ENCODE measurements at regions not wholly inside any gene's neighbourhood (a gene's known extent, or its start where the extent isn't known, plus 50 kb on each side); places are given as distances from the start of the nearest gene placed in this dataset.
"Not testable (repeated sequence)": the region's sequence is repeated elsewhere in the genome, so short reads cannot be mapped to it uniquely, and the experiment has no call there.

GRCh38 chr12:131466306-131466705 lies 244.6 kb upstream of the SFSWAP start:
- Histone ChIP-seq H3K9me3 (peaks cover 0 to 6% (median 0%) of the 10 kb centered on the region in 12 donors), H3K4me3 (no peak overlapping the region), H3K4me1 (no peaks in the 10 kb centered on the region), H3K36me3 (no peaks in the 10 kb centered on the region), H3K27me3 (peaks cover 0 to 18% (median 0%) of the 10 kb centered on the region in 9 donors), H3K27ac (no peak overlapping the region)
- intact Hi-C loops (cut with DNase I) = no loop called here
- WGBS, 4 donors = 82 to 94% (median 85%) methylated on average over 5 of the region's 5 CpGs
- ATAC-seq (no peak), DNase-seq (no peak)
- no peak for TF ChIP-seq POLR2A (IDR thresholded peaks at IDR 0.05)
- TF ChIP-seq CTCF (IDR thresholded peaks at IDR 0.05) = no peak

- no peak overlapping the region for H3K27ac ChIP-seq
- intact Hi-C loops (cut with DNase I) = no loop called here
- H3K27me3 ChIP-seq = peaks cover 0 to 17% (median 0%) of the 10 kb centered on the region in 9 donors
- no peaks in the 10 kb centered on the region for H3K36me3 ChIP-seq
- no peaks in the 10 kb centered on the region for H3K4me1 ChIP-seq
- WGBS, 4 donors = 86 to 97% (median 89%) methylated on average over 4 of the region's 4 CpGs
- H3K9me3 ChIP-seq = peaks cover 0 to 6% (median 0%) of the 10 kb centered on the region in 12 donors
- TF ChIP-seq CTCF (IDR thresholded peaks at IDR 0.05) (no peak), POLR2A (IDR thresholded peaks at IDR 0.05) (no peak)
- no peak for ATAC-seq
- no peak overlapping the region for H3K4me3 ChIP-seq
- no peak for DNase-seq
Measured at GRCh38 chr12:131466932-131467331, 244.0 kb upstream of the SFSWAP start.

GRCh38 chr12:131468206-131468605 lies 242.7 kb upstream of the SFSWAP start:
- Histone ChIP-seq H3K4me1 (no peaks in the 10 kb centered on the region), H3K4me3 (no peak overlapping the region), H3K27me3 (peaks cover 0 to 24% (median 0%) of the 10 kb centered on the region in 9 donors), H3K9me3 (peaks cover 0 to 6% (median 0%) of the 10 kb centered on the region in 12 donors), H3K27ac (no peak overlapping the region), H3K36me3 (no peaks in the 10 kb centered on the region)
- no peak for DNase-seq
- TF ChIP-seq CTCF (IDR thresholded peaks at IDR 0.05) = no peak
- no peak for TF ChIP-seq POLR2A (IDR thresholded peaks at IDR 0.05)
- WGBS, 4 donors = 77 to 92% (median 87%) methylated on average over 4 to 5 of the region's 5 CpGs
- intact Hi-C loops (cut with DNase I) = no loop called here
- no peak for ATAC-seq

- DNase-seq; H3K36me3 ChIP-seq; H3K4me3 ChIP-seq; H3K9me3 ChIP-seq; H3K4me1 ChIP-seq; ATAC-seq; intact Hi-C loops (cut with DNase I); H3K27ac ChIP-seq: not testable (repeated sequence)
- peaks cover 0 to 30% (median 0%) of the 10 kb centered on the region in 9 donors for H3K27me3 ChIP-seq
- WGBS, 4 donors = 35 to 59% (median 45%) methylated on average over 2 to 7 of the region's 10 CpGs
Measured at GRCh38 chr12:131469945-131470344, 240.9 kb upstream of the SFSWAP start.

- ATAC-seq (no peak), DNase-seq (no peak)
- no peak overlapping the region for H3K27ac ChIP-seq
- 35 to 51% (median 45%) methylated on average over 13 to 20 of the region's 20 CpGs for WGBS, 4 donors
- no peaks in the 10 kb centered on the region for H3K4me1 ChIP-seq
- no peak overlapping the region for H3K4me3 ChIP-seq
- no peaks in the 10 kb centered on the region for H3K36me3 ChIP-seq
- H3K9me3 ChIP-seq = peaks cover 0 to 6% (median 0%) of the 10 kb centered on the region in 12 donors
- TF ChIP-seq POLR2A (IDR thresholded peaks at IDR 0.05) (no peak), CTCF (IDR thresholded peaks at IDR 0.05) (no peak)
- H3K27me3 ChIP-seq = peaks cover 0 to 30% (median 0%) of the 10 kb centered on the region in 9 donors
- intact Hi-C loops (cut with DNase I) = no loop called here
Measured at GRCh38 chr12:131471271-131471905, 239.5 kb upstream of the SFSWAP start.
